ENCODE measurements at regions not wholly inside any gene's neighbourhood (a gene's known extent, or its start where the extent isn't known, plus 50 kb on each side); places are given as distances from the start of the nearest gene placed in this dataset.

- Histone ChIP-seq H3K27me3 (ENCODE audit: control insufficient read depth, insufficient read depth, low read length) (no peaks in the 10 kb centered on the region), H3K36me3 (ENCODE audit: control insufficient read depth in 2 of 3, insufficient read depth in 3 of 3, low read length in 3 of 3) (no peaks in the 10 kb centered on the region), H3K9ac (ENCODE audit: low read length in 3 of 3) (no peak overlapping the region), H3K4me1 (ENCODE audit: control insufficient read depth in 2 of 3, insufficient read depth in 2 of 3, low read depth in 1 of 3, low read length in 3 of 3) (peaks cover 0 to 11% (median 10%) of the 10 kb centered on the region in 3 donors), H3K9me3 (ENCODE audit: control insufficient read depth in 2 of 3, insufficient read depth in 1 of 3, low read length in 3 of 3) (no peaks in the 10 kb centered on the region), H3K4me3 (ENCODE audit: low read length in 3 of 3) (no peak overlapping the region), H3K27ac (ENCODE audit: low read depth in 2 of 2, low read length in 2 of 2) (no peak overlapping the region)
- no peak for FAIRE-seq
- intact Hi-C loops (cut with DNase I) = no loop called here
- TF ChIP-seq CTCF (IDR thresholded peaks at IDR 0.05; ENCODE audit: borderline replicate concordance, extremely low read depth, insufficient read depth) = no peak
- peak in 2 of 5 donors; percentile 55 to 69 for DNase-seq
These were observed 75.7 kb downstream of the HSD17B6 start for GRCh38 chr12:56838621-56839488.

All from kidney (tissue), 13 donors.